ENCODE measurements at regions not wholly inside any gene's neighbourhood (a gene's known extent, or its start where the extent isn't known, plus 50 kb on each side); places are given as distances from the start of the nearest gene placed in this dataset.

- H3K9me3 ChIP-seq (ENCODE audit: control insufficient read depth in 1 of 2, insufficient read depth in 1 of 2, low read depth in 1 of 2, low read length in 2 of 2), result no peaks in the 10 kb centered on the region
- no peak overlapping the region for H3K27ac ChIP-seq (ENCODE audit: low read depth, low read length)
- H3K4me1 ChIP-seq (ENCODE audit: control insufficient read depth in 1 of 2, insufficient read depth in 2 of 2, low read length in 2 of 2), result no peaks in the 10 kb centered on the region
- no peak overlapping the region for H2AFZ ChIP-seq (ENCODE audit: low read depth, low read length, poor library complexity, severe bottlenecking)
- intact Hi-C loops (cut with micrococcal nuclease), result no loop called here
- no peaks in the 10 kb centered on the region for H3K36me3 ChIP-seq (ENCODE audit: control insufficient read depth in 1 of 2, insufficient read depth in 2 of 2, low read length in 2 of 2)
- H3K79me2 ChIP-seq (ENCODE audit: insufficient read depth, low read length), result no peaks in the 10 kb centered on the region
- no peak overlapping the region for H3K4me2 ChIP-seq (ENCODE audit: low read length)
- H3K9ac ChIP-seq (ENCODE audit: low read length), result no peak overlapping the region
- ATAC-seq (no peak), DNase-seq (ENCODE audit: low read depth, low spot score) (no peak)
- ChIA-PET CTCF (no interaction called here), POLR2A (no interaction called here), RAD21 (ENCODE audit: low non-redundant PET in 1 of 2, low total read pairs in 2 of 2, uncharacterized antibody in 2 of 2, unreplicated experiment in 2 of 2) (no interaction called here)
- no peaks in the 10 kb centered on the region for H3K9me2 ChIP-seq (ENCODE audit: insufficient read depth)
- no peak for TF ChIP-seq ZNF274 (IDR thresholded peaks at IDR 0.05; ENCODE audit: low read depth, low read length)
- TF ChIP-seq REST (IDR thresholded peaks at IDR 0.05; ENCODE audit: low read depth), result no peak
- no peak for TF ChIP-seq EZH2phosphoT487 (IDR thresholded peaks at IDR 0.05; ENCODE audit: borderline replicate concordance)
- no peak for TF ChIP-seq ZFX (IDR thresholded peaks at IDR 0.05)
- TF ChIP-seq POLR2A (IDR thresholded peaks at IDR 0.05; ENCODE audit: borderline replicate concordance, extremely low read depth, insufficient read depth, insufficient read length), result no peak
- no peak for TF ChIP-seq EZH2 (IDR thresholded peaks at IDR 0.05)
- TF ChIP-seq YY1 (IDR thresholded peaks at IDR 0.05; ENCODE audit: extremely low read depth, insufficient replicate concordance, low read depth, low read length), result no peak
- no peak for TF ChIP-seq TCF7L2 (IDR thresholded peaks at IDR 0.05; ENCODE audit: borderline replicate concordance, extremely low read depth, insufficient read depth, insufficient read length)
- TF ChIP-seq SP1 (IDR thresholded peaks at IDR 0.05; ENCODE audit: low read depth), result no peak
- H3K4me3 ChIP-seq (replicated peaks in 1 of 2; ENCODE audit: low read depth in 1 of 2, low read length in 2 of 2), result no peak overlapping the region
- H3K27me3 ChIP-seq (ENCODE audit: insufficient read depth, low read length), result no peaks in the 10 kb centered on the region; the same call in 1 of the 2 replicates
- no TSS peak for BruUV-seq (replicated peaks)
- H4K20me1 ChIP-seq (ENCODE audit: insufficient read depth), result no peaks in the 10 kb centered on the region
These were observed 241.3 kb upstream of the ONECUT1 start for GRCh38 chr15:53031469-53031868.
